Epithelial cell of proximal tubule (primary cell): ENCODE measurements at regions not wholly inside any gene's neighbourhood (a gene's known extent, or its start where the extent isn't known, plus 50 kb on each side); places are given as distances from the start of the nearest gene placed in this dataset.

ENCODE experiments used
- DNase-seq: peaks from one replicate; pipeline ENCODE4 v3.0.0-alpha.2; 2011; ENCODE audit warnings: low read depth
- H3K4me3 ChIP-seq: 2 replicates; pipeline ENCODE4 v1.5.1; 2011; ENCODE audit warnings: low read depth, mild to moderate bottlenecking, low read length
- TF ChIP-seq, protein P1 (sequence below): conservative IDR thresholded peaks from 2 replicates; pipeline ENCODE4 v1.5.1; 2012; ENCODE audit warnings: low read depth, mild to moderate bottlenecking, low read length

DNA sequence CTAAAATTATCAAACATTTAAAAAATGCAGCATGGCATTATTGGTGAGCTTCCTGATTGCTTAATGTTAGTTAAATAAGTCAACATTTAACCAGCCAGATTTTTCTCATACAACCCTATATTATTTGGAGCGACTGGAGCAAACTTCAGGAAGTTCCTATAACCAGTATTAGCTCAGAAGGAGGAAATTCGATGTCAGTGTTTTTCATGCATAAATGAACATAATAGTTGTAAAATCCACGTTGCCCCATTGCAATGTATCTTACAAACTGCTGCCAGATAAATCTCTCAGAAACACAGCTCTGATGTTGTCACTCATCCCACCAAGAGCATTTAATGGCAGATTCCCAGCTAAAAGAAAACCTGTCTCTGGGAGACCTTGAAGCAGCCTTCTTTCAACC is 278.5 kb downstream of the CASP12 start:
- TF ChIP-seq, protein P1, sequence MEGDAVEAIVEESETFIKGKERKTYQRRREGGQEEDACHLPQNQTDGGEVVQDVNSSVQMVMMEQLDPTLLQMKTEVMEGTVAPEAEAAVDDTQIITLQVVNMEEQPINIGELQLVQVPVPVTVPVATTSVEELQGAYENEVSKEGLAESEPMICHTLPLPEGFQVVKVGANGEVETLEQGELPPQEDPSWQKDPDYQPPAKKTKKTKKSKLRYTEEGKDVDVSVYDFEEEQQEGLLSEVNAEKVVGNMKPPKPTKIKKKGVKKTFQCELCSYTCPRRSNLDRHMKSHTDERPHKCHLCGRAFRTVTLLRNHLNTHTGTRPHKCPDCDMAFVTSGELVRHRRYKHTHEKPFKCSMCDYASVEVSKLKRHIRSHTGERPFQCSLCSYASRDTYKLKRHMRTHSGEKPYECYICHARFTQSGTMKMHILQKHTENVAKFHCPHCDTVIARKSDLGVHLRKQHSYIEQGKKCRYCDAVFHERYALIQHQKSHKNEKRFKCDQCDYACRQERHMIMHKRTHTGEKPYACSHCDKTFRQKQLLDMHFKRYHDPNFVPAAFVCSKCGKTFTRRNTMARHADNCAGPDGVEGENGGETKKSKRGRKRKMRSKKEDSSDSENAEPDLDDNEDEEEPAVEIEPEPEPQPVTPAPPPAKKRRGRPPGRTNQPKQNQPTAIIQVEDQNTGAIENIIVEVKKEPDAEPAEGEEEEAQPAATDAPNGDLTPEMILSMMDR = no peak
- DNase-seq = peak; percentile 36
- H3K4me3 ChIP-seq = no peak overlapping the region

DNA sequence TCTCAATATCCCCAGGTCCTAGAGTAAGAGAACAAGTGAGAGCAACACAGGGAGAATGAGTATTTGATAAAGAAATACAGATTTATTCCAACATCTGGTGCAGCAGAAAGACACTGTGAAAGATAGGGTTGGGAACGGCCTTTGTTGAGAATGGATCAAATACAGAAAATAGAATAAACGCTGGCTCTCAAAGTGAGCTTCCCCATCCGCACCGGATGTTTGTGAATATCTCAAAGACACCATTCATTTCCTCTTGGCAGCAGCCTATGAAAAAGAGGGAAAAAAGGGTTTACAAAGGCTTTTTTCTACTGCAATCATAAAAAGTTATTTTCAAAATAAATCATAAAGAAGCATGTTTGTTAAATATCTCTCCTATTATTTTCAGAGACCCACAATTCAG is 279.3 kb downstream of the CASP12 start:
- DNase-seq = no peak
- TF ChIP-seq, protein P1 = no peak
- H3K4me3 ChIP-seq = no peak overlapping the region

DNA sequence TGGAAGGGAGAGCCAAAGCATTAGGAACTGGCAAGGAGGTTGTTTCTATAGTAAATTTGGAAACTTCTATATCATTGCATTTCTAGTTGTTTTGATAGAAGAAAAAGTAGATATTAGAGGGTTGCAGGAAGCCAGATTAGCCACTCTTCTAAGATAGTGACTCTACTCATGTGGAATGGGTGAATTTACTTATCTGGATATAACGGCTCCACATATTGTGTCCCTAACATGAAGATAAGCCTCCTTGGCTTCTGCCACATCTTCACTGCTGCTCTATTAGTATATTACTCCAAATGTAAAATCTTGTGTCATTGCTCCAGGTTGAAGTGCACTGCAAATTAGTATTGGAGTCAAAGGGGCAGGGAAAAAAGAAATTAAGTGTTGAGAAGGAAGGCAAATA is 283.3 kb downstream of the CASP12 start:
- TF ChIP-seq, protein P1 = no peak
- no peak for DNase-seq
- H3K4me3 ChIP-seq = no peak overlapping the region

DNA sequence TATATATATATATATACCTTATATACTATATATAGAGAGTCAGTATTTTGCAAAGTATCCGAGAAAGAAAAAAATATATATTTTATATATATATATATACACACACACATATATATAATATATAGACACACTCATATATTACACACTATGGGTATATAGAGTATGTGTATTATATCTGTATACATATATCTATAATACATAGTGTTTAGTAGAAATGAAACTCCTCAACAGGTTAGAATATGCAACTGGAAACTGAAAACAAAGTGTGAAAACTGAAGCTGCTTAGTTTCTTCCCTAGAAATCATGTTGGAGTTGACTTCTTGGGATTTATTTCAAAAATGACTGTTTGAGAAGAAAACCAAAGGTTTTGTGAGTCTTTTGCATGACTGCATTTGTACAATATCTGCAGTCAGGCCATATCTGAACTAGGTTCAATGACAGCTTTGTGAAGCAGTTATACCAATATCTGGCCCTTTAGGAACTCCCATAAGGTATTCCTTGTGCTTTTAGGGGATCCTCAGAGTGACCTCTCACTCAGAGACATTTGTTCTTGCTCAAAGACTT is 284.1 kb downstream of the CASP12 start:
- DNase-seq = no peak
- TF ChIP-seq, protein P1 = no peak
- no peak overlapping the region for H3K4me3 ChIP-seq

DNA sequence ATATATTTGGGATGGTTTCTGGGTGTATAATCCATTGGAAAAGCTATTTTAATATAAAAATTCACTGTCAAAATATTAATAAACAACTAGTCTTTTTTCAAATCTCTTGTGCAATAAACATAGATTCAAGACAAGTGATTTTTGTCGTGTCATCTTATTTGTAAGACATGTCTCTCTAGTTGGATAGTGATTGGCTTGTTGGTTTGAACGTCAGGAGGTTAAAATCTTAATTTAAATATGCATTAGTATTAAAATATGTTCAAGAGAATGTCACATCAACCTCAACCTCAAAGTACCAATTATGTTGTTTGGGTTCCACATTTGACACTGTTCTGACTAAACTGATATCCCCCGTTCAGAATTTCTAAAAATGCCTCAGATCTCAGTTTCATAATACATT is 287.6 kb downstream of the CASP12 start:
- no peak overlapping the region for H3K4me3 ChIP-seq
- TF ChIP-seq, protein P1 = no peak
- DNase-seq = no peak

DNA sequence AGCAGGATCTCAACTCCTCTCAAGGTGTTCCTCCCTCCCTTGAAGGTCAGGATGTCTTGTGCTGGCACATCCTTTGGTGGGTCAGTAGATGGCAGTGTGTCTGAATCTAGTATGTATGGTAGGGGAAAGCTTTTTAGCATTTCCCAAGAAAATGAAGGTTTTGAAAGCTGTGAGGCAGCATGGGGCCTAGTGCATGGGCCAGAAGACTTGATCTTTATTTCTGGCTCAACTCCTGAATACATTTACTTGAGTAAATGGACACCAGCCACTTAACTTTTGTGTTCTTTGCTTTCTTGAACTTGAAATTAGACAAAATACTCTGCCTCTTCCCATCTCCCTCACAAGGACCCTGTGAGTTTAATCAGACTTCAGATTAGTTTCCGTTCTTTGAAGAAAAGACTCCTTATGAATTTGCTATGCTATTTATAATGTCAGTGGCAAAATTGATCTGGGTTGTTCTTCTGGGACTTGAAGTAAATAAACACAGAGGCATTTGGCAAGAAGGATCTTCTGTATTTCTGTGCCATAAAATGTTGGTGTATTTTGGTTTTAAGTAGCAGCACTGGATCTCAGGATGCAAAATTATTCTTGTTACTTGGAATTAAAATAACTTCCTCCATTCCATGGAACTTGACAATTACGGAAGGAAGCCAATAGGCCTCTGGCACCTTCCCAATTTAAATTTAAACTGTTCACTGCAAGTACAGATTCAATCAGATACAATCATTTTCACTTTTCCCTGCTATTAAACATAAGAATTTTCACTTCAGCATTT is 288.8 kb downstream of the CASP12 start:
- DNase-seq = no peak
- TF ChIP-seq, protein P1 = peak; percentile 87
- H3K4me3 ChIP-seq = no peak overlapping the region

DNA sequence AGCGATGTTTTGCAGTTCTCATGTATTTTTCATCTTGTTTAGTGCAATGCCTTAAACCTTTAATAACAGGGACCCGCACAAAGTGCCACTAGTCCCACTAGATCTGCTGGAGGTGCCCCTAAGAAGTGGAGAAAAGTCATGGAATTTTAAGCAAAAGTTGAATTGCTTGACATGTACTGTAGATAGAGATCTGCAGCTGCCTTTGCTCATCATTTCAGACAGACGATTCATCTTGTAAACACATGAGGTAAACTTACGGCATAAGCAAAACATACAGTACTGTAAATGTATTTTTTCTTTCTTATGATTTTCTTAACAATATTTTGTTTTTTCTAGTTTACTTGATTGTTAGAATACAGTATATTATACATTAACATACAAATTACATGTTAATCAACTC is 295.6 kb downstream of the CASP12 start:
- H3K4me3 ChIP-seq = no peak overlapping the region
- DNase-seq = no peak
- TF ChIP-seq, protein P1 = no peak
